ENCODE measurements at regions not wholly inside any gene's neighbourhood (a gene's known extent, or its start where the extent isn't known, plus 50 kb on each side); places are given as distances from the start of the nearest gene placed in this dataset.
"Not testable (repeated sequence)": the region's sequence is repeated elsewhere in the genome, so short reads cannot be mapped to it uniquely, and the experiment has no call there.

DNA sequence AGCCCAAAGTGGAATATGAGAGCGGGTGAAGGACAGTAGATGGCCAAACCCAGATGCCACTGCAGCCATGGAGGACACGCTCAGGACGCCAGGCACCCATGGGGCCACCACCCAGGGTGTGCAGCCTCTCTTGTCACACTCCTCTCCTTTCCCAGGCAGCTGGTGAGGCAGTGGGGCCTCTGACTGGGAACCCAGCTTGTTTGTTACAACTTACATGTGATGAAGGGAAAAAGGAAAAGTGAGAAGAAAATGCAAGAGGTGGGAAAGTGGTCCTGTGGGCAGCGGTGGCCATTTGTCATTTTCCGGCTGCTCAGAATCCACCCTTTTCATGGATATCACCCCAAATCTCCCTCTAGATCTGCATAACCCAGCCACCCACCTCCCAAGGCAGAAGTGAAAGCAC lies 62.7 kb upstream of the UNC5A start:
- no peak for DNase-seq (ENCODE audit: low spot score)

DNA sequence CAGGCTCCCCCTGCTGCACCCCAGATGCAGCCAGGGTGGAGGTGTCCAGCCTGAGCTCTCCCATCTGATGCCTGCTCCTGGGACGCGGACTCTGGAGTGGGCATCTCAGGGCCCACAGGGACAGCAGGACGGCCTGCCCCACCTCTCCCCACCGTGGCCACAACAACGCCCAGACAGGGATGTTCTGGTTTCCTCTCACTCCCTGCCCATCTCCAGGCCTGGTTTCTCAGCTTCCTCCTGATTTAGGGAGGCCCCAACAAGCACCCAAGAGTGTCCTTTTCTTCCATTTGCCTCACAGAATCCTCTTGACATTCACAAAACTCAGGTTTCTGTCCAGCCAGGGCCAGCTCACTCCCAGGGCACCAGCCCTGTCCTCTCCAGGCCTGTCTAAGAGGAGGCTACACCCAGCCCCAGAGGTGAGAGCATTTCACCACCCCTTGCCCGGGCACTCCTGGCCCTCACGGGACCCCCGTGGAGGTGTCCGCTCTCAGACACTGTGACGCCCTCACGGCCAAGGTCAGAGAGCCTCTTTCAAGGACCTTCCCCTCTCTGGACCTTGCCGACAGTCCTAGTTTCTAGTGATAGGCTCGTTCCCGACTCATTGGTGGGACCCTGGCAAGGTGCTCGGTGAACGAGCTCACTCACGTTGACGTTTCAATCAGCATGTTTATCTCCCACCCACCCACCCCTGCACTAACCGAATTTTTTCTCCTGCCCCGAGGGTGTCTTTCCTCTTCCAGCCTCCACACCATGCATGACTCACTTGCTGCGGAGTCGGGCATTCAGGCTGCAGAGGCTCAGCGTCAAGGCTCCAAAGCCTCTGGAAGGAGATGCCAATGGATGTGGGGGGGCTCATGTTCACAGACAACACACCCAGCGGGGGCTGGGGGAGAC lies 62.0 kb upstream of the UNC5A start:
- DNase-seq (ENCODE audit: low spot score): no peak

DNA sequence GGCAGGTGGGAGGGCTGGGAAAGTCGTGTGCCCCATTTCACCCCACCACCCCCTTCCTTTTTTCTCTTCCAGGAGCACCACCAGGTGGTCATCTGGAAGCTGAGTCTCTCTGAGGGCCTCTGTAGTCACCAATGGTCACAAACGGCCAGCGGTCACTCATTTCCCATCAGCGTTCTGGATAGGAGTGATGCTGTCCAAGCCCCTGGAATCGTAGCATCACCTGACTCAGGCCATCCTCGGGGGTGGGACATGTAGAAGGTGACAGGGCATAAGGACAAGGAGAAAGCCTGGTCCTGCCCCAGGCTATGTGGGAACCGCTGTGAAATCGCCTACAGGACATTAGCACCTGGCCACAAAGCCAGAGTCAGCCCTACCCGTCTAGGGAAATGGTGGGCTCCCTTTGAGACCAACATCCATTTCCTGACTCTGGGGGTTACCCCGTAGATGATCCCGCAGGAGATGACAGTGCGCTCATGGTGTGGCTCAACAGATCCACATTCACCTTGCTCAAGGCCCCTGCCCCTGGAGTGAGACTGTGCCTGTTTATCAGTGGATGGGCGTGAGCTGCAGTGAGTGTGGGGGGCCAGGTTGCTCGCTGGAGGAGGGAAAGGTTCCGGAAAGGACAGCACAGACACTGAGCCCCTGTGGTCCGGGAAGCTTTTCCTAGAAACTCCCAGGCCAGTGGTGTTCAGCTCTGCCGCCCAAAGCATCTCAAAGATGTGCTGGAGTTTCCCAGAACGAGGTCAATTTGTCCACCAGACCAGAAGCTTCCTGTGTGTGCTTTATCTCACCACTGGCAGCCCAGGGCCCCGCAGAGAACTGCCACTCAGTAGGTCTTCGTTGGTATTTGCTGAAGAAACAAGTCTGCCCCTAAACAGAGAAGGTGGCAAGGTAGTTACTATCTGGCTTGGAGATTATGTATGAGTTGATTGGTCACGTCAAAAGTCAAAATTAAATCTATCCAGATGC lies 61.1 kb upstream of the UNC5A start:
- DNase-seq (ENCODE audit: low spot score): no peak

DNA sequence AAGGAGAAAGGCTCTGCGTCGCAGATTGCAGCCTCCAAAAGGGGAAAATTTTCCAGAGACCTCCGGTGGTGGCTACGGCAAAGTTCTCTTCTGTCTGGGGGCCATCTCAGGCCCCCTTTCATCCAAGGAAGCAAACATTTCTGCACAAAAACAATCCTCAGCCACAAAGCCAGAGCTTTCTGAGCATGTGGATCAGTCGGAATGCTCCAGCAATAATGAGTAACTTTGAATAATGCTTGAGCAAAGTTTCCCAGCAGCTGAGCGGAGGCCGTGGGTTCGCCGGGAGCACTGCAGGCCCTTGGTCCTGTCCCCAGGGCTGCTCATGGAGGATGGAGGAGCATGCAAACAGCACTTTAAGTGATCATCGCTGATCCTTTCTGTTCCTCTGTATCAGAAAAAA lies 60.2 kb upstream of the UNC5A start:
- DNase-seq (ENCODE audit: low spot score): no peak

DNA sequence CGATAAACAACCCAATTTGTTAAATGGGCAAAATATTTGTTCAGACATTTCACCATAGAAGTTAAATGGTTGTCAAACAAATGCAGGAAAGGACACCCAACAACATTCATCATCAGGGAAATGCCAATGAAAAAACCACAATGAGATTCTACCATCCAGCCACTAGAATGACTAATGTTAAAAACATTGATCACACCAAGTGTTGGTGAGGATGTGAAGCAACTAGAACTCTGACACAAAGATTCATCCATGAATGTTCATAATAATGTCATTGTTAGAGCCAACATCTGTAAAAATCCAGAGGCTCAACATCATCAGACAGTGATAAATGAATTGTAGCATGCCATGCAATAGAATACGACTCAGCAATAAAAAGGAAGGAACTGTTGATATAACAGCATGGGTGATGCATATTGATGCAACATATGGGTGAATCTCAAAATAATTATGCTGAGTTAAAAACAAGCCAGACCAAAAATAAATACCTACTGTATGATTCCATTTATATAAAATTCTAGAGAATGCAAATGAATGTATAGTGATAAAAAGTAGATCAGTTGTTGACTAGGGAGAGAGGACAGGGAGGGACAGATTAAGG lies 55.9 kb upstream of the UNC5A start:
- DNase-seq (ENCODE audit: low spot score): no peak

DNA sequence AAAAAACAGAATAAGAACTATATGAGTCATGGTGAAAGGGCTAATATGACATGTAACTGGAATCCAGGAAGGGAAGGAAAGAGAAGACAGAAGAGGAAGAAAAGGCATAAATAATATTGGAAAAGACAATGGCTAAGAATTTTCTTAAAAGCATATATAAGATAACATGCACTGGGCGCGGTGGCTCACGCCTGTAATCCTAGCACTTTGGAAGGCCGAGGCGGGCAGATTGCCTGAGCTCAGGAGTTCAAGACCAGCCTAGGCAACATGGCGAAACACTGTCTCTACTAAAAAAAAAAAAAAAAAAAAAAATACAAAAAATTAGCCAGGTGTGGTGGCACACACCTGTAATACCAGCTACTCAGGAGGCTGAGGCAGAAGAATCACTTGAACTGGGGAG lies 54.8 kb upstream of the UNC5A start:
- DNase-seq (ENCODE audit: low spot score): not testable (repeated sequence)

DNA sequence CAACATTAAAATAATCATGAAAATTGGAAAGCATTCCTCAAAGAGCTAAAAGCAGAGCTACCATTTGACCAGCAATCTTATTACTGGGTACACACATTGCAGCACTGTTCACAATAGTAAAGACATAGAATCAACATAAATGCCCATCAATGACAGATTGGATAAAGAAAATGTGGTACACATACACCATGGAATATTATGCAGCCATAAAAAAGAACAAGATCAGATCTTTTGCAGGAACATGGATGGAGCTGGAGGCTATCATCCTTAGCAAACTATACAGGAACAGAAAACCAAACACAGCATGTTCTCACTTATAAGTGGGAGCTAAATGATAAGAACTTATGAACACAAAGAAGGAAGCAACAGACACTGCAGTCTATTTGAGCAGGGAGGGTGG lies 52.8 kb upstream of the UNC5A start:
- DNase-seq (ENCODE audit: low spot score): not testable (repeated sequence)
